Sigmoid colon (tissue), 4 donors: ENCODE measurements at regions not wholly inside any gene's neighbourhood (a gene's known extent, or its start where the extent isn't known, plus 50 kb on each side); places are given as distances from the start of the nearest gene placed in this dataset.

Experiments
- CTCF ChIP-seq, 4 experiments: fragments of 450-650 bp in 3 of 4; fragments of 200-600 bp in 1 of 4; IDR thresholded peaks; one replicate each; pipeline ENCODE4 v1.5.1; 2016 to 2019; ENCODE audit warnings: antibody characterized with exemption in 4 of 4, mild to moderate bottlenecking in 3 of 4, moderate library complexity in 2 of 4
- EP300 ChIP-seq, 4 donors: sonication (generic); formaldehyde crosslinking; IDR thresholded peaks; one replicate each; pipeline ENCODE4 v1.6.1; 2017; ENCODE audit warnings: antibody characterized with exemption in 4 of 4
- POLR2A ChIP-seq, 2 donors: fragments of 450-650 bp; IDR thresholded peaks; one replicate each; pipeline ENCODE4 v1.6.1; 2016; ENCODE audit warnings: antibody characterized with exemption in 2 of 2, mild to moderate bottlenecking in 2 of 2, moderate library complexity in 2 of 2
- POLR2AphosphoS5 ChIP-seq, 4 donors: sonication (generic); formaldehyde crosslinking; IDR thresholded peaks; one replicate each; pipeline ENCODE4 v1.6.1; 2017; ENCODE audit warnings: antibody characterized with exemption in 4 of 4

GRCh38 chr6:9257215-9257614 is 821.9 kb upstream of the SLC35B3 start:
- TF ChIP-seq POLR2AphosphoS5 (IDR thresholded peaks at IDR 0.05) (no peak), CTCF (IDR thresholded peaks at IDR 0.05) (no peak), POLR2A (IDR thresholded peaks at IDR 0.05) (no peak), EP300 (IDR thresholded peaks at IDR 0.05) (no peak)
